OCI-LY3 (cell line): ENCODE measurements at regions not wholly inside any gene's neighbourhood (a gene's known extent, or its start where the extent isn't known, plus 50 kb on each side); places are given as distances from the start of the nearest gene placed in this dataset.

Source experiments
- CTCF ChIP-seq: fragments of 200-600, 300-600 bp; sonication (generic); IDR thresholded peaks from 2 replicates; pipeline ENCODE4 v1.5.1; 2014; ENCODE audit warnings: antibody characterized with exemption, low read length, low read depth
- EZH2phosphoT487 ChIP-seq: fragments of 200-600 bp; shearing (Covaris generic); IDR thresholded peaks from 2 replicates; pipeline ENCODE4 v1.6.1; 2018; ENCODE audit warnings: antibody characterized with exemption, mixed run types, low read depth

DNA sequence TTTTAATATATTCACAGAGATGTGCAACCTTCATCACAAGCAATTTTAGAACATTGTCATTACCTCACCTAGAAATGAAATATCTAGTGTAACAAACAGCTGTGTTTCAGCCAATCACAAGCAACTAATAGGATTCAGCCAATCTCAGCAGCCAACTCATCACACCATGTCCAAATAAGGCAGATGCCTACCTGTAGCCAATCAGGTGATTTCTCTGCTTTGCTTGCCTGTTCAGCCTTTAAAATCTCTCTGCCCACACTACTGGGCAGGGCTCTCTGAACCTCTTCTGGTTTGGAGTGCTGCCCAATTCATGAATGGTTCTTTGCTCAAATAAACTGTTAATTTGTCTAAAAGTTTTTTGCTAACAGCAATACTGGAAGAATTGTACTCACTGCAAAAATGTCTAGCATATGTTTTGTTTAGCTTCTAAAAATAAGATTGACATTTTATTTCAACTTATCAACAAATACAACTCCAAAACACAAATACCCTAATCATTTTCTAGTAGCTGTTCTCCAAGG is 52.4 kb upstream of the IGFBP7 start:
- TF ChIP-seq CTCF, result no peak
- no peak for TF ChIP-seq EZH2phosphoT487
